IMR-90 (cell line): ENCODE measurements at regions not wholly inside any gene's neighbourhood (a gene's known extent, or its start where the extent isn't known, plus 50 kb on each side); places are given as distances from the start of the nearest gene placed in this dataset.

Source experiments
- ATAC-seq: fragments of 200-7000 bp; cut with Tn5 transposase; 2 replicates; pipeline ENCODE4 v1.9.1; 2020; ENCODE audit warnings: low read depth, mild to moderate bottlenecking, moderate library complexity
- BruUV-seq: library from RNA; stranded (reverse); fragments of 400-500 nt; replicated peaks from 2 replicates; lab custom pipeline; 2021; lab: Mats Ljungman, UMichigan
- CTCF ChIA-PET: fragments of 300-600 bp; formaldehyde crosslinking; extraction: SDS; loops from one replicate; lab custom pipeline; 2021; ENCODE audit warnings: antibody characterized with exemption; lab: Yijun Ruan, JAX
- POLR2A ChIA-PET: fragments of 300-600 bp; sonication (Branson Sonifier 250); formaldehyde crosslinking; loops from one replicate; lab custom pipeline; 2022; ENCODE audit warnings: antibody characterized with exemption; ENCODE audit not compliant: unreplicated experiment; lab: Charles Lee
- DNase-seq: peaks from one replicate; pipeline ENCODE4 v3.0.0; 2013
- H2AFZ ChIP-seq: replicated peaks from 2 replicates; pipeline ENCODE3; 2013; ENCODE audit warnings: low read length, mild to moderate bottlenecking; ENCODE audit not compliant: poor library complexity
- H2AK5ac ChIP-seq: 2 replicates; pipeline ENCODE4 v1.6.1; 2013; ENCODE audit warnings: low read depth, low read length, inconsistent platforms
- H2AK9ac ChIP-seq: replicated peaks from 2 replicates; pipeline ENCODE3; 2013; ENCODE audit warnings: mild to moderate bottlenecking, low read depth, low read length, moderate library complexity; ENCODE audit not compliant: poor library complexity
- H2BK120ac ChIP-seq: 2 replicates; pipeline ENCODE4 v1.6.1; 2013; ENCODE audit warnings: low read depth, low read length, inconsistent platforms
- H2BK15ac ChIP-seq: 3 replicates; pipeline ENCODE4 v1.6.1; 2013; ENCODE audit warnings: low read depth, low read length, inconsistent platforms
- H2BK20ac ChIP-seq: 2 replicates; pipeline ENCODE4 v1.6.1; 2013; ENCODE audit warnings: low read depth, mild to moderate bottlenecking, inconsistent platforms, low read length, moderate library complexity
- H2BK5ac ChIP-seq: 2 replicates; pipeline ENCODE4 v1.6.1; 2013; ENCODE audit warnings: mild to moderate bottlenecking, low read depth, low read length, inconsistent platforms; ENCODE audit not compliant: poor library complexity, severe bottlenecking
- H3K14ac ChIP-seq: replicated peaks from 2 replicates; pipeline ENCODE4 v1.6.1; 2013; ENCODE audit warnings: low read depth, low read length, inconsistent platforms
- H3K18ac ChIP-seq: 2 replicates; pipeline ENCODE4 v1.6.1; 2013; ENCODE audit warnings: low read depth, low read length, control low read depth
- H3K23ac ChIP-seq: 2 replicates; pipeline ENCODE4 v1.6.1; 2013; ENCODE audit warnings: low read depth, low read length, inconsistent platforms
- H3K27ac ChIP-seq: 2 replicates; pipeline ENCODE4 v1.5.1; 2013; ENCODE audit warnings: mild to moderate bottlenecking, control low read depth, low read length; ENCODE audit not compliant: insufficient read depth
- H3K27me3 ChIP-seq: 2 replicates; pipeline ENCODE4 v1.6.1; 2013; ENCODE audit warnings: low read length; ENCODE audit not compliant: control insufficient read depth, insufficient read depth
- H3K36me3 ChIP-seq: 2 replicates; pipeline ENCODE4 v1.6.1; 2013; ENCODE audit warnings: low read length, mixed read lengths; ENCODE audit not compliant: control insufficient read depth, insufficient read depth
- H3K4ac ChIP-seq: 2 replicates; pipeline ENCODE4 v1.6.1; 2013; ENCODE audit warnings: low read depth, low read length, inconsistent platforms
- H3K4me1 ChIP-seq: 2 replicates; pipeline ENCODE4 v1.6.1; 2013; ENCODE audit warnings: low read length, mixed read lengths; ENCODE audit not compliant: control insufficient read depth, insufficient read depth
- H3K4me2 ChIP-seq: 2 replicates; pipeline ENCODE4 v1.6.1; 2013; ENCODE audit warnings: low read depth, mild to moderate bottlenecking, control low read depth, low read length, moderate library complexity
- H3K4me3 ChIP-seq: 2 replicates; pipeline ENCODE4 v1.5.1; 2013; ENCODE audit warnings: low read depth, mild to moderate bottlenecking, control low read depth, low read length, moderate library complexity; ENCODE audit not compliant: insufficient read depth
- H3K56ac ChIP-seq: 2 replicates; pipeline ENCODE4 v1.6.1; 2013; ENCODE audit warnings: low read length, inconsistent platforms; ENCODE audit not compliant: insufficient read depth; ENCODE audit errors: extremely low read depth
- H3K79me1 ChIP-seq, 2 experiments: 2 replicates each; pipeline ENCODE4 v1.6.1; 2013; ENCODE audit warnings: low read length in 2 of 2, inconsistent platforms in 1 of 2, low read depth in 1 of 2
- H3K9ac ChIP-seq: 2 replicates; pipeline ENCODE4 v1.6.1; 2013; ENCODE audit warnings: low read depth, low read length, control low read depth
- H3K9me1 ChIP-seq: 2 replicates; pipeline ENCODE4 v1.6.1; 2013; ENCODE audit warnings: low read length, inconsistent platforms; ENCODE audit not compliant: insufficient read depth
- H3K9me3 ChIP-seq: 2 replicates; pipeline ENCODE4 v1.6.1; 2013; ENCODE audit warnings: low read length; ENCODE audit not compliant: control insufficient read depth, insufficient read depth
- H4K20me1 ChIP-seq: 2 replicates; pipeline ENCODE4 v1.6.1; 2013; ENCODE audit warnings: low read length, inconsistent platforms; ENCODE audit not compliant: insufficient read depth
- H4K5ac ChIP-seq: 2 replicates; pipeline ENCODE4 v1.6.1; 2013; ENCODE audit warnings: mild to moderate bottlenecking, low read depth, low read length, control low read depth
- H4K8ac ChIP-seq, 2 experiments: 2 replicates each; pipeline ENCODE4 v1.6.1; 2013; ENCODE audit warnings: low read depth in 2 of 2, low read length in 2 of 2, control low read depth in 1 of 2, inconsistent platforms in 1 of 2
- H4K91ac ChIP-seq: 2 replicates; pipeline ENCODE4 v1.6.1; 2013; ENCODE audit warnings: low read depth, low read length, inconsistent platforms; ENCODE audit not compliant: insufficient read depth
- BHLHE40 ChIP-seq: fragments of 150-350 bp; IDR thresholded peaks from 2 replicates; pipeline ENCODE4 v1.6.1; 2016; ENCODE audit warnings: mild to moderate bottlenecking, low read depth, low read length
- CEBPB ChIP-seq: IDR thresholded peaks from 2 replicates; pipeline ENCODE4 v1.6.1; 2012; ENCODE audit warnings: low read depth, low read length, improper control_type of control experiment
- CHD1 ChIP-seq: IDR thresholded peaks from 2 replicates; pipeline ENCODE4 v1.6.1; 2012; ENCODE audit warnings: low read depth, low read length, improper control_type of control experiment
- FOS ChIP-seq: fragments of 150-350 bp; IDR thresholded peaks from 2 replicates; pipeline ENCODE4 v1.6.1; 2016; ENCODE audit warnings: low read depth, low read length
- MAFK ChIP-seq: IDR thresholded peaks from 2 replicates; pipeline ENCODE4 v1.6.1; 2012; ENCODE audit warnings: low read depth, low read length, improper control_type of control experiment
- MAZ ChIP-seq: IDR thresholded peaks from 2 replicates; pipeline ENCODE4 v1.6.1; 2012; ENCODE audit warnings: low read depth, mild to moderate bottlenecking, low read length, improper control_type of control experiment, moderate library complexity, borderline replicate concordance
- MXI1 ChIP-seq: IDR thresholded peaks from 2 replicates; pipeline ENCODE4 v1.6.1; 2012; ENCODE audit warnings: low read depth, mild to moderate bottlenecking, low read length, moderate library complexity, borderline replicate concordance
- NFE2L2 ChIP-seq: fragments of 150-350 bp; IDR thresholded peaks from 2 replicates; pipeline ENCODE4 v1.6.1; 2016; ENCODE audit warnings: low read depth, mild to moderate bottlenecking, low read length
- POLR2A ChIP-seq: IDR thresholded peaks from 2 replicates; pipeline ENCODE4 v1.6.1; 2012; ENCODE audit warnings: mild to moderate bottlenecking, low read depth, low read length
- RAD21 ChIP-seq: IDR thresholded peaks from 2 replicates; pipeline ENCODE4 v1.6.1; 2012; ENCODE audit warnings: low read length, improper control_type of control experiment
- RCOR1 ChIP-seq: IDR thresholded peaks from 2 replicates; pipeline ENCODE4 v1.6.1; 2012; ENCODE audit warnings: mild to moderate bottlenecking, low read length, improper control_type of control experiment; ENCODE audit not compliant: insufficient replicate concordance
- RFX5 ChIP-seq: IDR thresholded peaks from 2 replicates; pipeline ENCODE4 v1.8.0; 2012; ENCODE audit warnings: low read depth, mild to moderate bottlenecking, low read length, moderate library complexity
- SMC3 ChIP-seq: fragments of 150-350 bp; IDR thresholded peaks from 2 replicates; pipeline ENCODE4 v1.6.1; 2016; ENCODE audit warnings: low read depth, mild to moderate bottlenecking, antibody characterized with exemption, low read length, moderate library complexity
- WGBS, 2 experiments: methylation state at CpG; one replicate each; pipeline versions ENCODE4 v1.1.5 to v1.1.7; 2013; ENCODE audit warnings: missing lambda C conversion rate in 2 of 2; ENCODE audit not compliant: insufficient read length in 1 of 2; ENCODE audit errors: extremely low coverage in 2 of 2; 5-methylcytosine and 5-hydroxymethylcytosine counted together
- dilution Hi-C: fragments of 300-500 bp; cut with HindIII; formaldehyde crosslinking; loops from one replicate; pipeline ENCODE4 v1.14.3; 2018; ENCODE audit warnings: low sequenced_read_pairs; ENCODE audit not compliant: unreplicated experiment
- in situ Hi-C: fragments of 300-500 bp; cut with MboI; formaldehyde crosslinking; loops from 3 replicates; pipeline ENCODE4 v1.14.3; 2019; ENCODE audit warnings: low sequenced_read_pairs, inconsistent platforms, mixed read lengths
- intact Hi-C: fragments of 100-400 bp; cut with micrococcal nuclease; formaldehyde crosslinking; loops from 2 replicates; pipeline ENCODE4 v1.10.0; 2022
- TF ChIP-seq, protein P1 (sequence below): fragments of 150-350 bp; IDR thresholded peaks from 2 replicates; pipeline ENCODE4 v1.6.1; 2016; ENCODE audit warnings: low read depth, mild to moderate bottlenecking, low read length, moderate library complexity, borderline replicate concordance
- TF ChIP-seq, protein P2 (sequence below): conservative IDR thresholded peaks from 2 replicates; pipeline ENCODE4 v1.5.1; 2012; ENCODE audit warnings: mild to moderate bottlenecking, low read depth, low read length, improper control_type of control experiment

DNA sequence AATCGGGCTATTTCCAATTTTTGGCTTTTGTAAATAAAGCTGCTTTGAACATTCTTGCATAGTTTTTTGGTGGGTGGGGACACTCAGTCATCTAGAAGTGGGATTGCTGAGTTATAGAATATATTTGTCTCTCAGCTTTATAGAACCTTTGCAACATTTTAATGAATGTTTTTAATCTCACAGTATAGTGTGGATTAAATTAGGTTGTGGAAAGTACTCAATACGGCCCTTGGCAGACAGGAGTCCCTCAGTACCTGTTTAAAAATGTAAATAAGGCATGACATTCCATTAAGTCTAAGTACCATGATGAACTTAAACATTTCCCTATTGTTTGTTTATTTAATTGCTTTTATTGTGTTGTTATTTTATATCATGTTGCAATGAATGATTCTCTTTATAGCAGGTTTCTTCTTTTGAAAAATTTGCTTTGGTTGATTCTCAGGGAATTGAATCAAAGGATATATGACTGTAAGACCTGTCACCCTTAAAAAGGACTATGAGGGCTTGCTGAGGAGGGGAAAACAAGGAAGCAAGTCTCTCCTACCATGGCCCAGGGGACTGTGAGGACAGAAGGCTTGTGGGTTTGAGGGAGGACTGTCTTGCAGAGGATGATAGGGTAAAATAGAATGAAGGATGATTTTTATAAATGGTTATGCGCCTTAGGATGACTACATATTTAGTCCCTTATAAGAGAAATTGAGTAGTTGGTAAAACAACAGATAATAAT, 165.1 kb downstream of the RPIA start:
- no peak overlapping the region for H3K56ac ChIP-seq
- in situ Hi-C loops: no loop called here

More for the DNA sequence above, 165.1 kb downstream of the RPIA start:
- TF ChIP-seq RAD21: no peak
- no peak for TF ChIP-seq POLR2A
- no peak for TF ChIP-seq FOS
- no peak for TF ChIP-seq RCOR1
- TF ChIP-seq SMC3: no peak
- TF ChIP-seq CEBPB: no peak
- TF ChIP-seq RFX5: no peak
- TF ChIP-seq NFE2L2: no peak
- no peak for TF ChIP-seq BHLHE40
- no peak for TF ChIP-seq MAZ
- no peak for TF ChIP-seq CHD1
- TF ChIP-seq, protein P1, sequence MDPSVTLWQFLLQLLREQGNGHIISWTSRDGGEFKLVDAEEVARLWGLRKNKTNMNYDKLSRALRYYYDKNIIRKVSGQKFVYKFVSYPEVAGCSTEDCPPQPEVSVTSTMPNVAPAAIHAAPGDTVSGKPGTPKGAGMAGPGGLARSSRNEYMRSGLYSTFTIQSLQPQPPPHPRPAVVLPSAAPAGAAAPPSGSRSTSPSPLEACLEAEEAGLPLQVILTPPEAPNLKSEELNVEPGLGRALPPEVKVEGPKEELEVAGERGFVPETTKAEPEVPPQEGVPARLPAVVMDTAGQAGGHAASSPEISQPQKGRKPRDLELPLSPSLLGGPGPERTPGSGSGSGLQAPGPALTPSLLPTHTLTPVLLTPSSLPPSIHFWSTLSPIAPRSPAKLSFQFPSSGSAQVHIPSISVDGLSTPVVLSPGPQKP: no peak
- TF ChIP-seq, protein P2, sequence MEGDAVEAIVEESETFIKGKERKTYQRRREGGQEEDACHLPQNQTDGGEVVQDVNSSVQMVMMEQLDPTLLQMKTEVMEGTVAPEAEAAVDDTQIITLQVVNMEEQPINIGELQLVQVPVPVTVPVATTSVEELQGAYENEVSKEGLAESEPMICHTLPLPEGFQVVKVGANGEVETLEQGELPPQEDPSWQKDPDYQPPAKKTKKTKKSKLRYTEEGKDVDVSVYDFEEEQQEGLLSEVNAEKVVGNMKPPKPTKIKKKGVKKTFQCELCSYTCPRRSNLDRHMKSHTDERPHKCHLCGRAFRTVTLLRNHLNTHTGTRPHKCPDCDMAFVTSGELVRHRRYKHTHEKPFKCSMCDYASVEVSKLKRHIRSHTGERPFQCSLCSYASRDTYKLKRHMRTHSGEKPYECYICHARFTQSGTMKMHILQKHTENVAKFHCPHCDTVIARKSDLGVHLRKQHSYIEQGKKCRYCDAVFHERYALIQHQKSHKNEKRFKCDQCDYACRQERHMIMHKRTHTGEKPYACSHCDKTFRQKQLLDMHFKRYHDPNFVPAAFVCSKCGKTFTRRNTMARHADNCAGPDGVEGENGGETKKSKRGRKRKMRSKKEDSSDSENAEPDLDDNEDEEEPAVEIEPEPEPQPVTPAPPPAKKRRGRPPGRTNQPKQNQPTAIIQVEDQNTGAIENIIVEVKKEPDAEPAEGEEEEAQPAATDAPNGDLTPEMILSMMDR: no peak
- TF ChIP-seq MAFK: no peak
- TF ChIP-seq MXI1: no peak
- Histone ChIP-seq H3K27me3 (no peaks in the 10 kb centered on the region), H4K8ac (no peak overlapping the region), H3K18ac (no peak overlapping the region), H3K9ac (no peak overlapping the region), H3K36me3 (no peaks in the 10 kb centered on the region), H2BK20ac (no peak overlapping the region), H3K4me3 (no peak overlapping the region), H3K9me3 (no peaks in the 10 kb centered on the region), H3K4me2 (no peak overlapping the region), H3K4ac (no peak overlapping the region), H4K20me1 (no peaks in the 10 kb centered on the region), H3K23ac (no peak overlapping the region), H2AK5ac (no peak overlapping the region), H3K27ac (no peak overlapping the region), H2BK15ac (no peak overlapping the region), H3K79me1 (no peaks in the 10 kb centered on the region), H3K14ac (no peak overlapping the region), H4K91ac (no peak overlapping the region), H2BK5ac (no peak overlapping the region), H3K4me1 (no peaks in the 10 kb centered on the region), H2AK9ac (no peak overlapping the region), H2AFZ (no peak overlapping the region), H4K5ac (no peak overlapping the region), H3K9me1 (no peaks in the 10 kb centered on the region), H2BK120ac (no peak overlapping the region)
- BruUV-seq: no TSS peak
- WGBS, 2 experiments: no CpG with 5 or more reads among the region's 3 CpGs
- ATAC-seq (no peak), DNase-seq (no peak)
- dilution Hi-C loops (no loop called here), intact Hi-C loops (no loop called here)
- POLR2A ChIA-PET: no interaction called here
- CTCF ChIA-PET: interaction anchor here (0.9 kb wide), 1 partner anchor 10 kb away, joined by 3 read pairs; no protein-coding TSS in a partner anchor
